Gastroesophageal sphincter (tissue), 4 donors: ENCODE measurements at regions not wholly inside any gene's neighbourhood (a gene's known extent, or its start where the extent isn't known, plus 50 kb on each side); places are given as distances from the start of the nearest gene placed in this dataset.
A peak's percentile ranks its signal among the peaks of the same experiment; 100 is the strongest.
"Not testable (repeated sequence)": the region's sequence is repeated elsewhere in the genome, so short reads cannot be mapped to it uniquely, and the experiment has no call there.

Experiments
- ATAC-seq: fragments of 150-250 bp; one replicate; pipeline ENCODE4 v1.9.1; 2016; ENCODE audit warnings: mild to moderate bottlenecking, moderate library complexity
- H3K27ac ChIP-seq, 4 donors: fragments of 200-600 bp; sonication (generic) in 3 of 4; 1 replicate in 3 of 4; 2 replicates in 1 of 4; pipeline ENCODE4 v1.5.1; 2016 to 2019
- H3K27me3 ChIP-seq: fragments of 200-600 bp; sonication (generic); one replicate; pipeline ENCODE4 v1.5.1; 2019
- H3K36me3 ChIP-seq, 2 donors: fragments of 200-600 bp; sonication (generic); one replicate each; pipeline ENCODE4 v1.5.1; 2019; ENCODE audit warnings: control low read depth in 1 of 2
- H3K4me1 ChIP-seq, 3 donors: fragments of 200-600 bp; sonication (generic); 1 replicate in 2 of 3; 2 replicates in 1 of 3; pipeline ENCODE4 v1.5.1; 2016 to 2019; ENCODE audit warnings: control low read depth in 2 of 3
- H3K4me3 ChIP-seq, 2 donors: fragments of 200-600 bp; sonication (generic); one replicate each; pipeline ENCODE4 v1.5.1; 2019; ENCODE audit warnings: mild to moderate bottlenecking in 1 of 2, moderate library complexity in 1 of 2
- H3K9me3 ChIP-seq, 3 donors: fragments of 200-600 bp; sonication (generic); one replicate each; pipeline ENCODE4 v1.5.1; 2017 to 2019; ENCODE audit warnings: control low read depth in 2 of 3
- CTCF ChIP-seq, 4 experiments: fragments of 200-600 bp in 2 of 4; fragments of 450-650 bp in 2 of 4; sonication (generic) in 1 of 4; IDR thresholded peaks; one replicate each; pipeline ENCODE4 v1.5.1; 2017 to 2019; ENCODE audit warnings: antibody characterized with exemption in 4 of 4, mild to moderate bottlenecking in 2 of 4, moderate library complexity in 2 of 4
- EP300 ChIP-seq: sonication (generic); formaldehyde crosslinking; IDR thresholded peaks from one replicate; pipeline ENCODE4 v1.6.1; 2017; ENCODE audit warnings: antibody characterized with exemption, mild to moderate bottlenecking
- POLR2A ChIP-seq, 2 donors: fragments of 450-650 bp; IDR thresholded peaks; one replicate each; pipeline ENCODE4 v1.6.1; 2017; ENCODE audit warnings: antibody characterized with exemption in 2 of 2, mild to moderate bottlenecking in 2 of 2, moderate library complexity in 1 of 2
- POLR2AphosphoS5 ChIP-seq: sonication (generic); formaldehyde crosslinking; IDR thresholded peaks from one replicate; pipeline ENCODE4 v1.6.1; 2017; ENCODE audit warnings: antibody characterized with exemption
- WGBS, 2 donors: methylation state at CpG; one replicate each; pipeline ENCODE4 v1.1.5; 2018; ENCODE audit warnings: low coverage in 1 of 2; 5-methylcytosine and 5-hydroxymethylcytosine counted together

- Histone ChIP-seq H3K27ac (no peak overlapping the region), H3K4me1 (no peaks in the 10 kb centered on the region), H3K36me3 (no peaks in the 10 kb centered on the region), H3K4me3 (no peak overlapping the region), H3K27me3 (no peaks in the 10 kb centered on the region), H3K9me3 (no peaks in the 10 kb centered on the region)
- no peak for ATAC-seq
- TF ChIP-seq POLR2AphosphoS5 (no peak), EP300 (no peak), CTCF (IDR thresholded peaks at IDR 0.05) (no peak), POLR2A (IDR thresholded peaks at IDR 0.05) (no peak)
- 16% methylated on average over 1 of the region's 1 CpG; no CpG with 5 or more reads in 1 of the 2 donors for WGBS, 2 donors
Observed at GRCh38 chr11:81253244-81253643, 1480.4 kb downstream of the FAM181B start.

GRCh38 chr11:81246941-81247340 lies 1486.7 kb downstream of the FAM181B start:
- Histone ChIP-seq H3K27me3 (no peaks in the 10 kb centered on the region), H3K27ac (no peak overlapping the region), H3K36me3 (no peaks in the 10 kb centered on the region), H3K4me1 (no peaks in the 10 kb centered on the region), H3K4me3 (no peak overlapping the region), H3K9me3 (no peaks in the 10 kb centered on the region)
- no peak for ATAC-seq
- WGBS, 2 donors, result 61 to 85% methylated on average over 3 of the region's 3 CpGs
- no peak for TF ChIP-seq POLR2AphosphoS5
- TF ChIP-seq POLR2A (IDR thresholded peaks at IDR 0.05), result no peak
- TF ChIP-seq EP300, result no peak
- no peak for TF ChIP-seq CTCF (IDR thresholded peaks at IDR 0.05)

GRCh38 chr11:81245791-81246190 lies 1487.9 kb downstream of the FAM181B start:
- no peaks in the 10 kb centered on the region for H3K27me3 ChIP-seq

GRCh38 chr11:81241672-81242275 lies 1491.9 kb downstream of the FAM181B start:
- no peak overlapping the region for H3K27ac ChIP-seq
- TF ChIP-seq POLR2A (IDR thresholded peaks at IDR 0.05), result no peak
- TF ChIP-seq POLR2AphosphoS5, result no peak
- TF ChIP-seq EP300, result no peak
- TF ChIP-seq CTCF (IDR thresholded peaks at IDR 0.05), result no peak
- no peak for ATAC-seq
- H3K4me1 ChIP-seq, result no peaks in the 10 kb centered on the region
- H3K4me3 ChIP-seq, result no peak overlapping the region
- WGBS, 2 donors, result 45 to 49% methylated on average over 5 of the region's 5 CpGs
- H3K36me3 ChIP-seq, result no peaks in the 10 kb centered on the region
- H3K27me3 ChIP-seq, result no peaks in the 10 kb centered on the region
- no peaks in the 10 kb centered on the region for H3K9me3 ChIP-seq

More at GRCh38 chr11:81245791-81246190, 1487.9 kb downstream of the FAM181B start:
- Histone ChIP-seq H3K4me1 (no peaks in the 10 kb centered on the region), H3K9me3 (no peaks in the 10 kb centered on the region), H3K4me3 (no peak overlapping the region), H3K36me3 (no peaks in the 10 kb centered on the region), H3K27ac (no peak overlapping the region)
- TF ChIP-seq POLR2A (IDR thresholded peaks at IDR 0.05), result no peak
- no peak for ATAC-seq
- 83 to 85% methylated on average over 2 to 3 of the region's 3 CpGs for WGBS, 2 donors

GRCh38 chr11:81237139-81237538 lies 1496.5 kb downstream of the FAM181B start:
- WGBS, 2 donors, result 11 to 38% methylated on average over 1 of the region's 1 CpG
- Histone ChIP-seq H3K4me1 (no peaks in the 10 kb centered on the region), H3K27ac (no peak overlapping the region), H3K36me3 (no peaks in the 10 kb centered on the region), H3K27me3 (no peaks in the 10 kb centered on the region), H3K9me3 (no peaks in the 10 kb centered on the region), H3K4me3 (no peak overlapping the region)
- ATAC-seq, result no peak
- TF ChIP-seq POLR2A (IDR thresholded peaks at IDR 0.05) (no peak), CTCF (IDR thresholded peaks at IDR 0.05) (peak in 2 of 4 experiments; percentile 32 to 34)

- ATAC-seq, H3K27ac ChIP-seq, H3K36me3 ChIP-seq, H3K9me3 ChIP-seq, H3K4me3 ChIP-seq, H3K4me1 ChIP-seq, H3K27me3 ChIP-seq: not testable (repeated sequence)
- 96% methylated on average over 13 of the region's 13 CpGs; no CpG with 5 or more reads in 1 of the 2 donors for WGBS, 2 donors
Observed at GRCh38 chr11:81227409-81227808, 1506.3 kb downstream of the FAM181B start.
